ENCODE measurements at regions not wholly inside any gene's neighbourhood (a gene's known extent, or its start where the extent isn't known, plus 50 kb on each side); places are given as distances from the start of the nearest gene placed in this dataset.

- TF ChIP-seq CTCF (IDR thresholded peaks at IDR 0.05) (no peak), EZH2 (IDR thresholded peaks at IDR 0.05; ENCODE audit: borderline replicate concordance, insufficient read depth, low read depth, low read length, poor library complexity, severe bottlenecking) (no peak)
Measured at GRCh38 chr2:100627330-100628300, 64.8 kb downstream of the PDCL3 start.
